Transverse colon (tissue), 4 donors: ENCODE measurements at regions not wholly inside any gene's neighbourhood (a gene's known extent, or its start where the extent isn't known, plus 50 kb on each side); places are given as distances from the start of the nearest gene placed in this dataset.

Experiments used
- DNase-seq: peaks from one replicate; pipeline ENCODE4 v3.0.0-alpha.2; 2019
- H3K27ac ChIP-seq, 4 donors: fragments of 200-600 bp; sonication (generic); 2 replicates each; pipeline ENCODE4 v1.5.1; 2016 to 2018; ENCODE audit warnings: inconsistent platforms in 4 of 4
- H3K27me3 ChIP-seq: fragments of 200-600 bp; sonication (generic); 2 replicates; pipeline ENCODE4 v1.5.1; 2017; ENCODE audit warnings: inconsistent platforms
- H3K36me3 ChIP-seq, 4 donors: fragments of 200-600 bp; sonication (generic); 2 replicates each; pipeline ENCODE4 v1.5.1; 2017 to 2019; ENCODE audit warnings: inconsistent platforms in 4 of 4
- H3K4me1 ChIP-seq, 4 donors: fragments of 200-600 bp; sonication (generic); 2 replicates each; pipeline ENCODE4 v1.5.1; 2017 to 2020; ENCODE audit warnings: inconsistent platforms in 4 of 4
- H3K4me3 ChIP-seq, 4 donors: fragments of 200-600 bp; sonication (generic); 1 replicate in 1 of 4; 2 replicates in 3 of 4; pipeline versions ENCODE4 v1.5.1 to v1.6.1; 2017 to 2019; ENCODE audit warnings: inconsistent platforms in 4 of 4
- H3K9me3 ChIP-seq, 2 donors: fragments of 200-600 bp; sonication (generic); 2 replicates each; pipeline ENCODE4 v1.5.1; 2017 to 2019; ENCODE audit warnings: inconsistent platforms in 2 of 2
- EP300 ChIP-seq: sonication (generic); formaldehyde crosslinking; IDR thresholded peaks from one replicate; pipeline ENCODE4 v1.6.1; 2017; ENCODE audit warnings: antibody characterized with exemption, low read depth
- POLR2A ChIP-seq: fragments of 450-650 bp; IDR thresholded peaks from one replicate; pipeline ENCODE4 v1.6.1; 2016; ENCODE audit warnings: antibody characterized with exemption, mild to moderate bottlenecking, moderate library complexity
- POLR2AphosphoS5 ChIP-seq, 3 donors: sonication (generic); formaldehyde crosslinking; IDR thresholded peaks; one replicate each; pipeline ENCODE4 v1.6.1; 2016; ENCODE audit warnings: antibody characterized with exemption in 3 of 3
- WGBS, 2 donors: methylation state at CpG; one replicate each; pipeline ENCODE4 v1.1.5; 2018; ENCODE audit warnings: low coverage in 1 of 2; 5-methylcytosine and 5-hydroxymethylcytosine counted together
- in situ Hi-C, 4 donors: fragments of 200-750 bp; cut with MboI; loops; one replicate each; pipeline versions ENCODE4 v1.15.0 to v1.15.1; 2017; ENCODE audit warnings: low sequenced_read_pairs in 3 of 4, low pct_ligation_motif_present in 1 of 4, low pct_unique_long_range_greater_than_20kb in 1 of 4
- intact Hi-C: fragments of 100-400 bp; cut with DNase I; formaldehyde crosslinking; loops from one replicate; pipeline ENCODE4 v1.15.1; 2023; ENCODE audit warnings: low total_unique reads
- TF ChIP-seq, protein P1 (sequence below), 5 experiments: fragments of 200-600 bp in 3 of 5; fragments of 450-650 bp in 2 of 5; sonication (generic) in 3 of 5; IDR thresholded peaks; 1 replicate in 2 of 5; 2 replicates in 3 of 5; pipeline ENCODE4 v1.5.1; 2016 to 2017; ENCODE audit warnings: antibody characterized with exemption in 5 of 5, inconsistent platforms in 3 of 5, mild to moderate bottlenecking in 2 of 5, moderate library complexity in 1 of 5

DNA sequence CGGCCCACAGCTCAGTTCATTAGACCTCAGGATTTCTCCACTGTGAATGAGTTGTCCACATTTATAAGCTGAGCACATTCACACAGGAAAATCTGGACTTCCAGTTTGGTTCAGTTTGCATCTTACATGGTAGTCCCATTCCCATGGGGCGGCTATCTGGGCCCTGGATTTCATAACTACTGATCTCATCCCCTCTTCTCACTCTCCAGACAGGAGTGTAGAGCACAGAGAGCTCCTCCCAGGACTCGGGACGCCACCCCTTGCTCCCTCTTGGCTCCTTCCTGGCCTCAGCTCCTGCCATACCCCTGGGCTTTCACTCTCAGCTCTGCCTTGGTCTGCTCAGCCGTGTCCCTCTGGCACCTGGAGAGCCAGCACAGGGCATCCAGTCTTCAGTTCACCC lies 117.6 kb upstream of the TCERG1L start:
- Histone ChIP-seq H3K4me1 (peaks cover 0 to 4% (median 0%) of the 10 kb centered on the region in 4 donors), H3K9me3 (no peaks in the 10 kb centered on the region), H3K27ac (no peak overlapping the region), H3K36me3 (no peaks in the 10 kb centered on the region), H3K4me3 (no peak overlapping the region), H3K27me3 (peaks cover 6% of the 10 kb centered on the region)
- intact Hi-C loops (no loop called here), in situ Hi-C loops (no loop called here)
- DNase-seq, result no peak
- WGBS, 2 donors, result 70 to 86% methylated on average over 1 to 5 of the region's 5 CpGs
- no peak for TF ChIP-seq POLR2A
- TF ChIP-seq EP300, result no peak
- TF ChIP-seq, protein P1, sequence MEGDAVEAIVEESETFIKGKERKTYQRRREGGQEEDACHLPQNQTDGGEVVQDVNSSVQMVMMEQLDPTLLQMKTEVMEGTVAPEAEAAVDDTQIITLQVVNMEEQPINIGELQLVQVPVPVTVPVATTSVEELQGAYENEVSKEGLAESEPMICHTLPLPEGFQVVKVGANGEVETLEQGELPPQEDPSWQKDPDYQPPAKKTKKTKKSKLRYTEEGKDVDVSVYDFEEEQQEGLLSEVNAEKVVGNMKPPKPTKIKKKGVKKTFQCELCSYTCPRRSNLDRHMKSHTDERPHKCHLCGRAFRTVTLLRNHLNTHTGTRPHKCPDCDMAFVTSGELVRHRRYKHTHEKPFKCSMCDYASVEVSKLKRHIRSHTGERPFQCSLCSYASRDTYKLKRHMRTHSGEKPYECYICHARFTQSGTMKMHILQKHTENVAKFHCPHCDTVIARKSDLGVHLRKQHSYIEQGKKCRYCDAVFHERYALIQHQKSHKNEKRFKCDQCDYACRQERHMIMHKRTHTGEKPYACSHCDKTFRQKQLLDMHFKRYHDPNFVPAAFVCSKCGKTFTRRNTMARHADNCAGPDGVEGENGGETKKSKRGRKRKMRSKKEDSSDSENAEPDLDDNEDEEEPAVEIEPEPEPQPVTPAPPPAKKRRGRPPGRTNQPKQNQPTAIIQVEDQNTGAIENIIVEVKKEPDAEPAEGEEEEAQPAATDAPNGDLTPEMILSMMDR (IDR thresholded peaks at IDR 0.05), result no peak
- no peak for TF ChIP-seq POLR2AphosphoS5 (IDR thresholded peaks at IDR 0.05)

- Histone ChIP-seq H3K4me3 (no peak overlapping the region), H3K4me1 (peaks cover 0 to 4% (median 0%) of the 10 kb centered on the region in 4 donors), H3K9me3 (no peaks in the 10 kb centered on the region), H3K27me3 (peaks cover 6% of the 10 kb centered on the region), H3K36me3 (no peaks in the 10 kb centered on the region), H3K27ac (no peak overlapping the region)
- in situ Hi-C loops, result no loop called here
- DNase-seq, result no peak
- 77 to 80% methylated on average over 1 to 13 of the region's 14 CpGs for WGBS, 2 donors
- intact Hi-C loops, result no loop called here
- TF ChIP-seq POLR2A (no peak), EP300 (no peak), POLR2AphosphoS5 (IDR thresholded peaks at IDR 0.05) (no peak)
- TF ChIP-seq, protein P1 (IDR thresholded peaks at IDR 0.05), result no peak
Measured at GRCh38 chr10:131429942-131430341, 118.4 kb upstream of the TCERG1L start.

- Histone ChIP-seq H3K4me3 (no peak overlapping the region), H3K36me3 (no peaks in the 10 kb centered on the region), H3K9me3 (no peaks in the 10 kb centered on the region), H3K27me3 (peaks cover 6% of the 10 kb centered on the region), H3K27ac (no peak overlapping the region), H3K4me1 (peaks cover 0 to 4% (median 0%) of the 10 kb centered on the region in 4 donors)
- TF ChIP-seq POLR2A, result no peak
- in situ Hi-C loops (no loop called here), intact Hi-C loops (no loop called here)
- DNase-seq, result no peak
- 77 to 79% methylated on average over 9 to 16 of the region's 16 CpGs for WGBS, 2 donors
Measured at GRCh38 chr10:131430716-131431412, 119.3 kb upstream of the TCERG1L start.

DNA sequence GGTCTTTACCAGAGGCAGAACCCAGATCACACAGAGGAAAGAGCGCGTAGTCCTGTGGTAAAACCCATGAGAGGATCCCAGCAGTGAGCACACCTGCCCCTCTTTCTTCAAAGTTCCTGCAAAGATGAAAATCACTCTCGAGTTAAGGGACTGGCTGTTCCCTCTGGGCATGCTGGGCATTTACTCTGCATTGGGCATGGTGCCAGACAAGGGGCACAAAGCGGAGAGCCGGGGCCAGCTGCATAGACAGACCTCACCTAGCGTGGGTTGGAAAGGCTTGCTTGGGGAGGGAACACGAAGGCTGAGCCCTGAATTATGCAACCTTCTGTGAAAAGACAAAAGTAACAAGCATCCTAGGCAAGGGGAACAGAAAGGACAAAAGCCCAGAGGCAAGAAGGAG lies 120.0 kb upstream of the TCERG1L start:
- H3K27me3 ChIP-seq, result peaks cover 6% of the 10 kb centered on the region
- peaks cover 0 to 7% (median 0%) of the 10 kb centered on the region in 4 donors for H3K4me1 ChIP-seq
- TF ChIP-seq POLR2AphosphoS5 (IDR thresholded peaks at IDR 0.05) (no peak), POLR2A (no peak), EP300 (no peak)
- TF ChIP-seq, protein P1 (IDR thresholded peaks at IDR 0.05), result no peak
- no peak for DNase-seq
- in situ Hi-C loops, result no loop called here
- H3K36me3 ChIP-seq, result no peaks in the 10 kb centered on the region
- WGBS, 2 donors, result 63 to 80% methylated on average over 6 to 7 of the region's 7 CpGs
- intact Hi-C loops, result no loop called here
- no peak overlapping the region for H3K4me3 ChIP-seq
- no peak overlapping the region for H3K27ac ChIP-seq
- H3K9me3 ChIP-seq, result no peaks in the 10 kb centered on the region
